ENCODE measurements at regions not wholly inside any gene's neighbourhood (a gene's known extent, or its start where the extent isn't known, plus 50 kb on each side); places are given as distances from the start of the nearest gene placed in this dataset.

DNA sequence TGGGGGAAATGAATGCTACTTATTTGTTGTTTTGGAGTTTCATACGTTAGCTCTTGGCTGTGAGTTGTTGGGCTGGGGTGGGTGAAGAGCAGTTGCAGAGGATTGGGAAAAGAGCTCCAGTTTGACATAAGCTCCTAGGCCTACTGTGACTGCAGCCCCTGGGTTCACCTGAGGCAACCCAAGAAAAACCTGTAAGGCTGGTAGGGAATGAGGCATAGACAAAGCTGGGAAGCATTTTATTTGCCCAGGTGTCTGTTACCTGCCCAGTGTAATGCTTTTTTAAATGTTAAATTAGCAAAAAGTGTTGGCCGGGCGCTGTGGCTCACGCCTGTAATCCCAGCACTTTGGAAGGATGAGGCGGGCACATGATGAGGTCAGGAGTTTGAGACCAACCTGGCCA, 160.0 kb downstream of the FHIP1A start:
- Histone ChIP-seq H4K20me1 (ENCODE audit: control insufficient read depth, insufficient read depth, low read depth, low read length) (no peaks in the 10 kb centered on the region), H3K27me3 (ENCODE audit: control insufficient read depth, low read length) (peaks cover 7% of the 10 kb centered on the region; the same call in 1 of the 2 replicates), H3K9me3 (ENCODE audit: control insufficient read depth, insufficient read depth, low read length) (no peaks in the 10 kb centered on the region), H3K4me2 (ENCODE audit: low read length) (no peak overlapping the region), H3K4me3 (ENCODE audit: low read length) (no peak overlapping the region), H3K4me1 (ENCODE audit: control insufficient read depth, low read length) (peaks cover 11% of the 10 kb centered on the region; the same call in 1 of the 2 replicates), H3K79me2 (ENCODE audit: control insufficient read depth, low read length) (no peaks in the 10 kb centered on the region), H3K36me3 (ENCODE audit: control insufficient read depth, low read length) (no peaks in the 10 kb centered on the region), H3K9me2 (replicated peaks; ENCODE audit: control insufficient read depth, low read length) (no peaks in the 10 kb centered on the region), H3K27ac (ENCODE audit: low read depth, low read length) (no peak overlapping the region), H3F3A (ENCODE audit: control insufficient read depth, insufficient read depth) (no peaks in the 10 kb centered on the region)
- TF ChIP-seq, protein P1, sequence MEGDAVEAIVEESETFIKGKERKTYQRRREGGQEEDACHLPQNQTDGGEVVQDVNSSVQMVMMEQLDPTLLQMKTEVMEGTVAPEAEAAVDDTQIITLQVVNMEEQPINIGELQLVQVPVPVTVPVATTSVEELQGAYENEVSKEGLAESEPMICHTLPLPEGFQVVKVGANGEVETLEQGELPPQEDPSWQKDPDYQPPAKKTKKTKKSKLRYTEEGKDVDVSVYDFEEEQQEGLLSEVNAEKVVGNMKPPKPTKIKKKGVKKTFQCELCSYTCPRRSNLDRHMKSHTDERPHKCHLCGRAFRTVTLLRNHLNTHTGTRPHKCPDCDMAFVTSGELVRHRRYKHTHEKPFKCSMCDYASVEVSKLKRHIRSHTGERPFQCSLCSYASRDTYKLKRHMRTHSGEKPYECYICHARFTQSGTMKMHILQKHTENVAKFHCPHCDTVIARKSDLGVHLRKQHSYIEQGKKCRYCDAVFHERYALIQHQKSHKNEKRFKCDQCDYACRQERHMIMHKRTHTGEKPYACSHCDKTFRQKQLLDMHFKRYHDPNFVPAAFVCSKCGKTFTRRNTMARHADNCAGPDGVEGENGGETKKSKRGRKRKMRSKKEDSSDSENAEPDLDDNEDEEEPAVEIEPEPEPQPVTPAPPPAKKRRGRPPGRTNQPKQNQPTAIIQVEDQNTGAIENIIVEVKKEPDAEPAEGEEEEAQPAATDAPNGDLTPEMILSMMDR (IDR thresholded peaks at IDR 0.05; ENCODE audit: low read depth, low read length, poor library complexity, severe bottlenecking), result no peak
- TF ChIP-seq EZH2phosphoT487 (IDR thresholded peaks at IDR 0.05; ENCODE audit: borderline replicate concordance, low read length), result no peak

DNA sequence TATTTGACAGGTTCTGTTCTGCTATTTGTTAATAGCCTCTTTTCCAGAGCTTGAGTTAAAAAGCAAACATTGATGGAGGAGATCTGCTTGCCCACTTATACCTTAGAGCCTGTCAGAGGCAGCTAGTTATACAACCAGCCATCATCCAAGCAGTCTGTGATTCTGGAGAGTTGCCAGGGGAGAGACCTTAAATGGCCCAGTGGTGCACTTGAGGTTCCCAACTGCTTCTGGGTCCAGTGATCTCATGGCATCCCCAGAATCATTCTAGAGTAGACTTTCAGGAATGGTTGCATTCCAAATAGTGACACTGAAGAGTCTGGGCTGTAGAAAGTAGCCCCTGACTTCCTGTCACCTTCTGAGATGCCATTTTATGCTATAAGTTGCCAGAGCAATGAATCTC, 160.7 kb downstream of the FHIP1A start:
- Histone ChIP-seq H3K4me2 (ENCODE audit: low read length) (no peak overlapping the region), H3K79me2 (ENCODE audit: control insufficient read depth, low read length) (no peaks in the 10 kb centered on the region), H3K27ac (ENCODE audit: low read depth, low read length) (no peak overlapping the region), H3F3A (ENCODE audit: control insufficient read depth, insufficient read depth) (no peaks in the 10 kb centered on the region), H4K20me1 (ENCODE audit: control insufficient read depth, insufficient read depth, low read depth, low read length) (no peaks in the 10 kb centered on the region), H3K36me3 (ENCODE audit: control insufficient read depth, low read length) (no peaks in the 10 kb centered on the region), H3K4me1 (ENCODE audit: control insufficient read depth, low read length) (peaks cover 11% of the 10 kb centered on the region; the same call in 1 of the 2 replicates), H3K27me3 (ENCODE audit: control insufficient read depth, low read length) (peaks cover 8% of the 10 kb centered on the region; the same call in 1 of the 2 replicates), H3K4me3 (ENCODE audit: low read length) (no peak overlapping the region), H3K9me2 (replicated peaks; ENCODE audit: control insufficient read depth, low read length) (no peaks in the 10 kb centered on the region), H3K9me3 (ENCODE audit: control insufficient read depth, insufficient read depth, low read length) (no peaks in the 10 kb centered on the region)
- TF ChIP-seq, protein P1 (IDR thresholded peaks at IDR 0.05; ENCODE audit: low read depth, low read length, poor library complexity, severe bottlenecking), result no peak
- TF ChIP-seq EZH2phosphoT487 (IDR thresholded peaks at IDR 0.05; ENCODE audit: borderline replicate concordance, low read length), result no peak

DNA sequence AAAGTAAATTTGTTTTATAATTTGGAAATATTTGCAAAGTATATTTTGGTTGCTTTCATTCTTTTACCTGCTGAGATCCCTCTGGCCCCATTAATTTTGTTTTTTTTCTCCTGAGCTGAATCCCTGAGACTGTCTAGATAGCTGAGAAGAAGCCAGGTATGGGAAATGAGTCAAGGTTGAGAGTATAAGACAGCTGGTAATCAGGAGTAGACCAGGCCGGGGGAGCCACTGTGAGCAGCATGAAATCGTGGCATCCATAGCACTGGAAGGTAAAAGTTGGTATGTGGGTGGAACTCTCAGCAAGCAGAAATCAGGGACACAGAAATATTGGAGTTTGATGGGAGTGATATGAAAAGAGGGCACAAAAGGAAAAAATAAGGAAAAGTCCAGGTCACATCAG, 164.5 kb downstream of the FHIP1A start:
- no peaks in the 10 kb centered on the region for H3K9me2 ChIP-seq (replicated peaks; ENCODE audit: control insufficient read depth, low read length)
- no peaks in the 10 kb centered on the region for H4K20me1 ChIP-seq (ENCODE audit: control insufficient read depth, insufficient read depth, low read depth, low read length)
- H3K27me3 ChIP-seq (ENCODE audit: control insufficient read depth, low read length), result peaks cover 3% of the 10 kb centered on the region; the same call in 1 of the 2 replicates
- H3K4me2 ChIP-seq (ENCODE audit: low read length), result no peak overlapping the region
- no peaks in the 10 kb centered on the region for H3F3A ChIP-seq (ENCODE audit: control insufficient read depth, insufficient read depth)
- H3K36me3 ChIP-seq (ENCODE audit: control insufficient read depth, low read length), result no peaks in the 10 kb centered on the region
- H3K79me2 ChIP-seq (ENCODE audit: control insufficient read depth, low read length), result no peaks in the 10 kb centered on the region
- H3K4me3 ChIP-seq (ENCODE audit: low read length), result no peak overlapping the region
- H3K4me1 ChIP-seq (ENCODE audit: control insufficient read depth, low read length), result no peaks in the 10 kb centered on the region
- TF ChIP-seq, protein P1 (IDR thresholded peaks at IDR 0.05; ENCODE audit: low read depth, low read length, poor library complexity, severe bottlenecking), result no peak
- no peak for TF ChIP-seq EZH2phosphoT487 (IDR thresholded peaks at IDR 0.05; ENCODE audit: borderline replicate concordance, low read length)
- H3K9me3 ChIP-seq (ENCODE audit: control insufficient read depth, insufficient read depth, low read length), result no peaks in the 10 kb centered on the region
- H3K27ac ChIP-seq (ENCODE audit: low read depth, low read length), result no peak overlapping the region
